ENCODE measurements at regions not wholly inside any gene's neighbourhood (a gene's known extent, or its start where the extent isn't known, plus 50 kb on each side); places are given as distances from the start of the nearest gene placed in this dataset.

DNA sequence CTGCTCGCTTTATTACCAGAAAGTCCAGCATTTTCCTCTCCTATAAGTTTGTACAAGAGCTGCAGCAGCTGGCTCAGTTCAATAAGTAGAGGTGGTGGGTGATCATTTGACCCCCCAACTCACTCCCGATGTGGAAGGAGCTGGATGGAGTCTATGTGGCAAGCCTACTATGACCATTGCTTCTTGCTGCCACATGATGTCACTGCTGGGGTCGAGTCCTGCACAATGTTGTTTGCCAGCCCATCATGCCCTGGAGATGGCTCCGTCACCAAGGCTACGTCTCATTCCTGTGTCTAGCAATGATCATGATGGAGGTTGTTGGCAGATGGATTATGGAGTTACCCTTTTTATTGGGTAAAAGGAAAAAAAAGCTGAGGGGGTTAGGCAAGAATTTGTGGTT, 266.3 kb downstream of the PSAT1 start:
- no peak for DNase-seq (ENCODE audit: low read depth, low spot score)

DNA sequence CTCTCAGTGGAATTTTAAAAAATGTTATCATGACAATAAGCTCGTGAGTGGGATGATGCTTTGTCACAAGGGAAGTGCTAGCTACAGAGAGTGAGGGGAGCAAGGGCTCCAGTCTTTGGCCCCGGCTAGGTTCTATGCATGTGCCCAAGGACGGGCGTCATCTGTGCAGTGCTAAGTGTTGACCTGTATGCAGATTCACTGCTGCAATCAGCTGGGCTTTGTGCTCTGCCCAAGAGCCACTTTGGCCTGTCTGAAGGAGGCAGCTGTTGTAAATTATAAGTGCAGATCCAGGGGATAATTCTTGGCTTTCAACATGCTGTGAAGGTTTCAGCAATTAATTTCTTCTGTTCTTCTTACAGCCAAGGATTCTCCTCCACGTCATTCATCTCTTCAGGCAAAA, 268.6 kb downstream of the PSAT1 start:
- DNase-seq (ENCODE audit: low read depth, low spot score): no peak

DNA sequence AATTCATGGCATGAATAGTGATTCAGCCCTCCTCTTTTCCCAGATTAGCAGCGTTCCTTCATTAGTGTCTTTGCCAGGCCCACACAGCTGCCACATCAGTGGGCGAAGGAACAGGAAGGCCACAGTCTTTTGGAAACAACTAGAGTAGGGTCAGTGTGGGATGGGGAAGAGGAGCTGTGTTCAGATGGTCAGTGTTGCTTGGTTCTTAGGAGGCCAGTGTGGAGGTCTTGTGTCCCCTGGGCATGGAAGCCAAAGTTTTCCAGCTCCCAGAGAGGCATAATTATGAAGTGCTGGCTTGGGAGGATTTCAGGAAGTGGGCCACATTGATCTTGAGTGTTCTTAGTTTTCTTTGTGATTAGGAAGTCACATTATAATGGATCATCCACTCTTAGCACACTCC, 269.6 kb downstream of the PSAT1 start:
- no peak for DNase-seq (ENCODE audit: low read depth, low spot score)

DNA sequence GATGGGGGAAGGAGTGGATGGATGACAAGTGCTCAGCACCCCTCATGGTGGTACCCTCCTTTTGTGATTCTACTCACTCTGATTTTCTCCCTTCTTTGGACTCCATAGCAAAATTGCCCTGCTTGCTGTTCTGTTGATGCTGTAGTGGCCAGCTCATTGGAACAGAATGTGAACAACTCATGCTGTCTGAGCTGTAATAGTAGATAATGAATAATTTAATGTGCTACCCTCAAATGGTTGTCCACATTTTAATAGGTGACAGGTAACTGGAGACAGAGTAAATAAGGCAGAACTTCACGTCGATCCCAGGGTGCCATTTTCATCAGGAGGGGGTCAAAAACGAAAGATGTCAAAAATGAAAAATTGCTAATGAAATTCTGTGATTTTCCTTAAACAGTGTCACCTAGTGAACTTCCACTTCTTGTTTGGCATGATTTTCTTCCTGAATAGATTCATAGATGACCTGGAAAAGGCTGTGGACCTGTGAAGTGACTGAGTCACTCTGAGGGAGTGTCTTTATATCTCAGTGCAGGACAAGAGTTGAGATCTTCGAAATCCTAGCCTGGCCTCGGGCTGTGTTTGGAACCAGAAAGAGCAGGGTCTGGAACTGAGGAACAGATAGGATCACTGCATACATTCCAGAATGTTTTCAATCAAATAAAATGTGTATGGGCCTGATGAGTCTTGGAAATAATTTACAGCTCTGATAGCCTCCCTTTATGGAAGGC, 270.2 kb downstream of the PSAT1 start:
- no peak for DNase-seq (ENCODE audit: low read depth, low spot score)

DNA sequence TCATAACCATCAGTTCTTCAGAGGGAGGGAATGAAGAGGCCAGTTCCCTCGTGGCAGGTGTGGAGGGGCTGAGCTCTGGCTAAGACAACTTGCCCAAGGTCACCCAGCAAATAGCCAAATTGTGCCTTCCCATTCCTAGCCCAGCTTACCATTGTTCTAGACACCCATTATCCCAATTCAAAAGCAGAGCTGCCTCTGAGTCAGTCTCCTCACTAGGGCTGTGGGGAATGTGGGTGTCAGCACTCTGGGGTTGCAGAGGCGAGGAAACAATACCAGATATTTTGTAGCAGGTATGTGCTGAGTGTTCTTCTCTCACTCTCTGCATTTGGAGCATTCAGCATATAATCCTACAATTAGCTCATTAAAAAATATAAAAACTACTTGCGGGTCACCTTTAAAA, 270.8 kb downstream of the PSAT1 start:
- DNase-seq (ENCODE audit: low read depth, low spot score): no peak

DNA sequence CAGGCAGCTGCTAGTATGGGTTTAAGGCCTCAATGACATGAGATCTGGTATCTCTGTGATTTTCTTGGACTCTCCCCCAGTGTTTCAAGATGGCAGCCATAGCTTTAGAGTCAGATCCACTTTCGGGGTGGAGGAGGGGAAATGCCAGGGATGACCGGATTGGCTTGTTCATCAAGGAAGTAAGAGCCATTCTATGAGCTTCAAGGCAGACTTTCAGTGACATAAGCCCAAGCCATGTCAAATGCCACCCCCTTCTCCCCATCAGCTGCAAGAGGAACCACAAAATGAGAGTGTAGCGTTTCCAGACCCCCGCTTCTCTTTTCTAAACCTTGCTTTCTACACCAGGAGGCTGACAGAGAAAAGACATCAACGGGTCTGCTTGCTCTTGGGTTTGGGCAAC, 271.8 kb downstream of the PSAT1 start:
- no peak for DNase-seq (ENCODE audit: low read depth, low spot score)

DNA sequence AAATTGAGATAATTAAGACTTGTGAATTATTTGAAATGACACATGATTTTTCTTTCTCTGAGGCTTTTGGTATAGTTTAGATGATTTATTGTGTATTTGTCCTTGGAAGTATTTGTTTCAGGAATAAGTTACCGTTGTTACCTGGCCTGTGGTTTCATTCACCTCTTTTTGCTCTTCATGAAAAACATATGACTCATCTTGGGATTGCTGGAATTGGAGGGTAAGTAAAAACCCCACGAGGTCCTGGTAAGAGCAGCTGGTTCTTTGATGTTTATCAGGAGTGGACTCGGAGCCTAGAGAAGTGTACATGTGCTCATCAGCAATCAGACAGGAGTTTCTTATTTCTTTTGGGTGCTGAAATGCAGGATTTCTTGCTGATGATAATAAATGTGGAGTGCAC, 275.3 kb downstream of the PSAT1 start:
- DNase-seq (ENCODE audit: low read depth, low spot score): no peak

DNA sequence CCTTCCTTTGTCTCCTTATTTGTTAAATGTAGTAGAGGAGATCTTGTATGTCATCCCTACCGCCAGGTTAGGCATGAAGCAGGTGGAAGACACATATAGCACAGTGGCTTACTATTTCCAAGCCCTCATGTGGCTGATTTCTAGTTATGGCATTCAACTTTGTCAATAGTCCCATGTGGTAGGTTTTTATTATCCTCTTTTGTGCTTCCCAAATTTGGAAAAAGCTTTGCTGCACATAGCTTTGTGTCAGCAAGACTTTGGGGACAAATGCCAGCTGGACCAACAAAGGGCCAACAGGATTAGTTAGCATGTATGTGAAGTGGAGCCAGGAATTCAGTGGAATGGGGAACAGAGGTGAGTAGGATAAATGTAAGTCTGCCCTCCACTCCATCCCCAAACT, 276.3 kb downstream of the PSAT1 start:
- no peak for DNase-seq (ENCODE audit: low read depth, low spot score)

DNA sequence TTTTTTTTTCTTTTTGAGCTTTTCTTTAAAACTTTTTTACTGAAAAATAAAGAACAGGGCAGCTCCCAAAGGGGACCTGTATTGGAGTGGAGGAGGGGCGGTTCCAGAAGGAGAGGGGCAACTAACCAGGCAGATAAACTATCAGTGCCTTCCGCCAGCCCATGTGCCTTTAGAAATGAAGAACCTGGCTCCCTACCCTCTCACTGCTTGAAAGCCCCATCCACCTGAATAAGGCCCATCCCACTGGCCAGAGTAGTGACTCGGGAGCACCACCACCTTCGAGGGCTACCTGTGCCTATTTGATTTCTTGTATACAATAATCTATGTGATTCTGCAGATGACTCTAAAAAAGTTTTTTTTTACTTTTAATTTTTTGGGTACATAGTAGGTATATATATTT, 276.7 kb downstream of the PSAT1 start:
- no peak for DNase-seq (ENCODE audit: low read depth, low spot score)

DNA sequence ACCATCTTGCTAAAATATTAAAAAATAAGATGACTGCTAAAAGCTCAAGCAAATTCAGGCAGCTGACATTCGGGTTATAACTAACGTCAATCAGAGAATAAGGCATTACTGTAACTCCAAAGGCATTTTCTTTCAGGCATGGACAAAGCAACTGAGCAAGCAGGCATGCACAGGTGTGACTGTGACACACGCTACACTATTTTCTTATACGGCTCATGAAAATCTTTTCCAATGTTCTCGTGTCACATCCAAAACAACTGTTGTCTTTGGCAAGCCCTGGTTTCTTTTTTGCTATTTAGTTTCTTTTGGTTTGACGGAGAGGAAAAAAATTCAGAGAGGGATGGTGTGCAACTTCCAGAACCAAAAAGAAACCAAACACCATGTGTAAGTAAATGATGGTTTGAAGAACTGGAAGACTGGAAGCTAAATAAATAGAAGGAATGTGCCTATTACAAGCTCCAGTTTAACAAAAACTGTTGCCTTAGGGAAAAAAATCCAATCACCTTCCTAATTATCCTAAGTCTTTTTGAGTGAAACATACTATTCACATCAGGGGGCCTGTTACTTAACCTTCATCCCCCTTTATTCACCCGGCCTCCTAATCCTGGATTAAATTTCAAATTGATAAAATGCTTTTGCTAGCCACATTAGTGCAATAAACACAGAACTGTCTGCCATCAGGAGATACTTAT, 277.6 kb downstream of the PSAT1 start:
- no peak for DNase-seq (ENCODE audit: low read depth, low spot score)

DNA sequence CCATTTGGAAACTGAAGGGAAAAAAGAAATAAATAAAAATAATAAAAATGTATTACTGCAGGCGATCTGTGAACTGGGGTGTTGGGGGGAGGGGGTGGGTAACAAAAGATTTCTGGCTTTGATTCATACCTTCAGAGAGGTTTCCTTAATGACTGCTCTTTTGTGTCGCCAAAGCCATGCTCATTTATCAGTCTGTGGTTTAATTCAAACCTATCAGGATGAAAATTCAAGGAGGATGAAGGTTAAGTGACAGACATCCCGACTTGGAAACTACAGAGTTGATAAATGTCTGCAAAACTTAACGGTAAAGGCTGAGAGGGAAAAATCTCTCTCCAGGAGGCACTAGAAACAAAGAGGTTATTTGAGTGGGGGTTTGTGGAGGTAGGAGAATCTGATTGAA, 278.2 kb downstream of the PSAT1 start:
- DNase-seq (ENCODE audit: low read depth, low spot score): no peak

DNA sequence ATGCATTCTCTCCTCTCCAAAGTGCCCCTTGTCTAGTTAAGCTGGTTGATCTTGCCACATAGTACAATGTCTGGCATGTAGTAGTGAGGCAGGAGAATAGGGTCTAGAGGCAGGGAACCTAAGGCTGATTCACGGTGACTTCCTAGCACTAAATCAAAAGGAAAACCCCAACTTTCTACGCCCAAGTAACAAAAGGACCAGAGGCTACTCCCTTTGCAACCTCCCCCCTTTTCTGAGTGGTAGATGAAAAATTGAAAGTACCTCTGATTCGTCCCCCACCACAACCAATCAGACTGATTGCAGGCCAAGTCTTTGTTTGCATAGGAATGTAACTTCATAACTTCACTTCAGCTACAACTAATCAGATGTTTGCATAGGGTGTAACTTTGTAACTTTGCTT, 278.8 kb downstream of the PSAT1 start:
- DNase-seq (ENCODE audit: low read depth, low spot score): no peak

DNA sequence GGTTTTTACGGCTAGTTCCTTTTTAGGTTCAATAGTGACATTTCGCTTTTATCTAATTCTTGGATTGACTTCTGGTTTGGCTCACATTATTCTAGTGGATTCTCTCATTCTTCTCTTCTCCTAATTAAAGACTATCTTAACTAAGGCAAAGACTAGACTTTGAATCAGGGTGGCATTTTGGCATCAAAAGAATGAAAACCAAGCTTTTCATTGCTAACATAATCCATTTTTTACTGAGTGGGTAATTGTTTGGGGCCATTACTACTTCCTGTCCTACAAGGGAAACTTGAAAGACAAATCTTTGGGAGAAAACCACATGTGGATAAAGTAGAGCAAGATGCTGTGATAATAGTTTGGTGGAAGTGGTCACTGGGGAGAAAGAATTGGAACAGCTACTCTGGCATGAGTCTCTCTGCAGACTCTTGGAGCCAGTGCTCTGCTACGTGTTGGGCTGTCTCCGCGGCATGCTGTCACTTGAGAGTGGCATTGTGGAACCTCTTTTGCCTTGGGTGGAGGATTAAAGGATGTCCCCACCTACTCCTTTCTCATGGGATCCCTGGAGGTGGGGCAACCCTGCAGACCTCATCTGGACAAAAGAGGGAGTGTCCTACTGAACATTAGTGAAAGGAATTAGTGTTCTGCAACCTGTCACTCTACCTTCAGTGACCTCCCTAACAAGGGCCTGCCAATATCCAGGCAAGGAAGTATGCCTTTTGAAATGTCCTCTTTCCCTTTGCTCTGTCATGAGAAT, 280.4 kb downstream of the PSAT1 start:
- no peak for DNase-seq (ENCODE audit: low read depth, low spot score)

DNA sequence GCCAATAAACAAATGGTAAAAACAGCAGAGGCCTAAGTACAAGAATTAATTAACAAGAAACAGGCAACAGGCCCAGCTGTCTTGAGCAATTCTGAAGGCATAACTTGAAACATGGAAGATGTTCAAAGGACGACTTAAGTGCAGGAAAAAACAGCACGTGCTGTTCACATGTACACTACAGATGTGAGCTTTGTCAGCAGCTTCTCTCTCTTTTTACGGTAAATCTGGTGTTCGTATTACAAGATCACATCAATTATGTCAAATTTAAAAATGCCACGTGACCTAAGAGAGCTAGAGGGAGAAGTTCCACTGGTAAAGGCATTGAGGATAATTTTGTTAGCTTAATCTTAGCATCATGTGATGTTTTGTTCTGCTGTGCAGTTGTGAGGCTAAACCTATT, 281.1 kb downstream of the PSAT1 start:
- DNase-seq (ENCODE audit: low read depth, low spot score): no peak

DNA sequence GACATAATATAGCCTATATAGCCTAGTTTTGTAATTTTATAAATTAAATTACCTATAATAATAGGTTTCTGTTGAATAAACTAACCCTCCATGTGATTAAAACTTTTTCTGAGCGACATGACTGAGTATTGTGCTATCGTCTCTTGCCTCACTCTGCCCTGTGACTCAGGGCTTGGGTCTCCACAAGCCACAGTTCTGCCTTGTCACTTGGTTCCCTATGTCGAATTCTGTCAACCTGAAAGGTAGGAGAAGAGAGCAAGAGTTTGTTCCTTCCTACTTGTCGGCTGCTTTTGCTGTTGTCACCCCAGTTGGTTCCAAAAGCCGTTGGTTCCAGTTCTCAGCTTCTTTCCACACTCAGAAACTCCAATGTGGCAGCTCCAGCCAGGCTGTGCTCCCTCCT, 285.9 kb downstream of the PSAT1 start:
- no peak for DNase-seq (ENCODE audit: low read depth, low spot score)

DNA sequence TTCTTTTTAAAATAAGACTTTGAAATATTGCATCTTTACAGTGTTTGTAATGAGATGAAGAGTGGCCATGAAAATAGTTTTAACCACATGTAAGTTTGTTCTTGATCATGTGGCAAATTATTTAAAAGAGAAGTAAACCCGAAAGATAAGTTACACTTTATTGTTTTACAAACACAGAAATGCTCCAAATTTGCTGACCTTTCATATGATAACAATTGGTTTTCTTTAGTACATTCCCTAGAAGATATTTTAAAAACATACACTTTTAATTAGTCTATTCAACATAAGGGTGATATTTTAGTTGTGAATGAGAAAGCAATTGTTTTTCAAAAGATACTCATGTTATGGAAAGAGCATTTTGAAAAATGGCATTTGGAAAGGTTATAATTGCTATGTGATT, 287.7 kb downstream of the PSAT1 start:
- no peak for DNase-seq (ENCODE audit: low read depth, low spot score)

DNA sequence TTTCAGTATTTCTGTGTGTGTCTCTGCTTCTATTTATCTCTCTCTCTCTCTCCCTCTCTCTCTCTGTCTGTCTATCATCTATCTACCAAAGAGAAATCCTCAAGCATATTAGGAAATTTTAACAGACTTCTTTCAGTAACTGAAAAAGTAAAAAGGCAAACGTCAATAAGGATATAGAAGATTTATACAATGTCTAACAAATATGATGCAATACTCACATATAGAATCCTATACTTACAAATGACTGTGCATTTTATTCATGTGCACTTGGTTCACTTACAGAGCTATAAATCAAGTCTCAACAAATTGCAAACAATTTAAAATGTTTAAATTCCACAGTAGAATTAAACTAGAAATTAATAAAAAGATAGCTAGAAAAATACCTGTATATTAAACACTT, 289.0 kb downstream of the PSAT1 start:
- no peak for DNase-seq (ENCODE audit: low read depth, low spot score)

DNA sequence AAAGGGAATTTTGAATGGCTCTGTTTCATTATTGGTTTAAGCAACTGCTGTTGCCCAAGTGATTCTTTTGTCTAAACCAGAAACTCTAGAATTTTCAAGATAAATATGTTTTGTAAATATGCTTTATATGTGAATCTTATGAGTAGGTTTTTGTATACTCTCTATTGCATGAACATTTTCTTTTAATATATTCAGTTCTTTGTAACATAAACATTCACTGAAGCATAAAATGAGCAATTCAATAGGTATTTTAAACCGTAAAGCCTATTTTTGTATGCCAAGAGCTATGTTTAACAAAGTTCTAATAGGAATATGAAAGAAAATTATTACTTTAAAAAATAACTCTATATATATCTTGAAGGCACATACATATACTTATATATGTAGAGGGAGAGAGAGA, 293.1 kb downstream of the PSAT1 start:
- DNase-seq (ENCODE audit: low read depth, low spot score): no peak

DNA sequence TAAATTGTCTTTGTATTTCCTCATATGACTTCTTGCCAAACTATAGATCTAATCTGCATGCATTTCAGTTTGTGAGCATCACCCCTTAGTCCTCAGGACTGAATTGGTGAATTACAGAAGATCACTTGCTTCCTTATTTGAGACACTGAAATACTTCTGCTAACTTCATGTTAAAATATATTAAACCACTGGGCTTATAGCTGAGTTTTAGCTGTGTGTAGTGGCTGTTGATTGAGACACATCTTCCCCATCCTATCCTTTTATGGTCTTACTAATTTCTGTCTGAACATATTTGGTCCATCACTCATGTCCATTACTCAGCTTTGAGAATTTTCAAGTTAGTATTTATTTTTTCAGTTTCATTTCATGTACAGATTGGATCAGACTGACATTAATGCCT, 295.9 kb downstream of the PSAT1 start:
- DNase-seq (ENCODE audit: low read depth, low spot score): no peak

DNA sequence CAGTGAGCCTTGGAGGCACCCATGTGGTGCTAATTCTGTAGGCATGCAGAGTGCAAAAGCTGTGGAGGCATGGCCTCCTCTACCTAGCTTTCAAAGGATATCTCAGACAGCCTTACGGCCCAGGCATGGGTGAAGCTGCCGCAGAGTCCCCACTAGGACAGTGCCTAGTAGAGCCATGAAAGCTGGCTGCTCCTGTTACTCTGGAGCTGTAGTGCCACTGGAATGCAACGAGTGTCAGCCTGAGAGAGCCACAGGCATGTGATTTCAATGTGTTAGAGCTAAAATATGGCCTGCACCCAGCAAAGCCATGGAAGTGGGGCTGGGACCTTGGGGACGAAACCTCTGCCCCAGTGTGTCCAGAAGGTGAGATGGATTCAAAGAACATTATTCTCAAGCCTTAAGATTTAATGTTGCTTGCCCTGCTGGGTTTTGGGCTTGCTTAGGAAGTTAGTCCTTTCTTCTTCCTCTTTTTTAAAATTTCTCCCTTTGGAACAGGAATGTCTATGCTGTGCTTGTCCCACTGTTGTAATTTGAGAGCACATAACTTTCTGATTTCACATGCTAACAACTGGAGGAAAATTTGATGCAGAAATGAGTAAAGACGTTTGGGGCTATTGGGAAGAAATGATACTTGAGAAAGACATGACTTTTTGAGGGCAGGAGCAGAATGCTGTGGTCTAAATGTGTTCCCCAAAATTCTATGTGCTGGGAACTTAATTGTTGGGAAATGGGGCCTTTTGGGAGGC, 298.4 kb downstream of the PSAT1 start:
- no peak for DNase-seq (ENCODE audit: low read depth, low spot score)

DNA sequence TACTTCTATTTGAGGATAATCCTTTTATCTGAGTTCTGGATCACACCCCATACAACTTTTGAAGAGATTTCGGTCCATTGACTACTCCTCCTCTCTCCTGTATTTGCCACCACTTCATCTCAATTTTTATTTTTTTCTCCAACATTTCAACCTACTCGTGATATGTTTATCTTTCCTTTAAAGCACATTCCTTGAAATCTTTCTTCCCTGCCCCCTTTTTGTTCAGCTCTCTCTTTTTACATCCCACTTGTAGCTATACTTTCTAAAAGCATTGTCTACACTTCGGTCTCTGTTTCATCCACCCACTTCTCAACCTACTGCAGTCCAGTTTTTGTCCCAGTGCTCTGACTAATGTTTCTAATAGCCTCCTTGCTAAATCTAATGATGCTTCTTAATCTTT, 299.4 kb downstream of the PSAT1 start:
- DNase-seq (ENCODE audit: low read depth, low spot score): no peak

DNA sequence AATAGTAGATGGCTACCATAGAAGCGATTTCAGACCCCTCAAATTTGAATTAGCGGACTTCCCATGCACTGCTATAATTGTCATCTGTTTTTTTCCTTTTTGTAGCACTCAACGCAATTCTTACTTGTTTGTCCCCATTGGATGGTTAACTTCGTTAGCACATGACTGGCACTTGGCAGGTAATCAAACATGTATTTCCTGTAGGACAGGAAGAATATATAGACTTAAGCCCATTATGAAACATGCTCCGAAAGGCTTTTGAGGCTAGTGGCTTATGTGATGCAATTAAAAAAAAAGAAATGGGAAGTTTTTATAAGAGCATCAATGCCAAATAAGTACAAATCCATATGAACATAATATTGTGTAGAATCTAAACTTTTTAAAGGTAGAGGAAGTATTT, 301.2 kb downstream of the PSAT1 start:
- no peak for DNase-seq (ENCODE audit: low read depth, low spot score)
